AG10803 (cell line): ENCODE measurements at regions not wholly inside any gene's neighbourhood (a gene's known extent, or its start where the extent isn't known, plus 50 kb on each side); places are given as distances from the start of the nearest gene placed in this dataset.
"Not testable (repeated sequence)": the region's sequence is repeated elsewhere in the genome, so short reads cannot be mapped to it uniquely, and the experiment has no call there.

ENCODE experiments used
- DNase-seq: peaks from one replicate; pipeline ENCODE4 v3.0.0; 2010; ENCODE audit warnings: low read depth
- H3K4me3 ChIP-seq: 2 replicates; pipeline ENCODE4 v1.5.1; 2011; ENCODE audit warnings: mild to moderate bottlenecking, low read length, control low read depth
- CTCF ChIP-seq: conservative IDR thresholded peaks from 2 replicates; pipeline ENCODE4 v1.5.1; 2011; ENCODE audit warnings: mild to moderate bottlenecking, low read length, control low read depth, inconsistent platforms

DNA sequence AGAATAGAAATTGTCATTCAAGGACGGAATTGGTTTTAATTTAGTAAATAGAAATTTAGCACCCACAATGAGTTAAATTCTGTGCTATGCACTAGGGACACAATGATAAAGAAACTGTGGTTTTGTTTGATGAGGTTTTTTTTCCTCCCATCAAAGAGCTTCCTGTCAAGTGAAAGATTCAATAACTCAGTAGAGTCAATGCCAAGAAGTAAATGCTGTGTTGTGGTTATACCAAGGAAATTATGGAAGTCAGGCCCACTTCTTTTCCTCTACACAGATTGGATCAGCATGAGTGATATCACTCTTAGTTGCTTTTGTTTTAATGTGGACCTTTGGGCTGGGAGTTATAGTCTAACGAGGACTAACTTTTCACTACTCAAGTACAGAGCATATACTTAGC lies 1269.6 kb upstream of the ADGRL2 start:
- DNase-seq, result no peak

GRCh38 chr1:80529546-80529945 lies 1271.2 kb upstream of the ADGRL2 start:
- DNase-seq, result no peak
- no peak for TF ChIP-seq CTCF
- no peak overlapping the region for H3K4me3 ChIP-seq

More for the DNA sequence above, 1269.6 kb upstream of the ADGRL2 start:
- TF ChIP-seq CTCF, result no peak
- no peak overlapping the region for H3K4me3 ChIP-seq

DNA sequence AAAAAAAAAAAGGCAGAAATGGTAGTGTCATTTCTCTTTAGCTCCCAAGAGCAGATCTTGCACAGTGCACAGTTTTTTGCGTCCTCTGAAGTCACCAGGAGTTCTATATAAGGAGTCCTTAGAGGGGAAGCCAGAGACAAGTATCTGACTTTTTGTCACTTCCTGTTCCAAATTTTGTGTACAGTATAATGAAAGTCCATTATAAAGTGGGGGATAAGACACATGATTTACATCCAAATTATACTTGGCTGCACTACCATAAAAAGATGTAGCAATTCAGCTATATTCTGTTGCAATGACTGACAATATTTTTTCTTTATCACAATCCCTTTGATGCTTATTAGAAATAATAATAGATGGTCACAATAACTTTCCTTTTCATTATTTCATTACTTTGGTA lies 1276.9 kb upstream of the ADGRL2 start:
- no peak overlapping the region for H3K4me3 ChIP-seq
- no peak for DNase-seq
- no peak for TF ChIP-seq CTCF

DNA sequence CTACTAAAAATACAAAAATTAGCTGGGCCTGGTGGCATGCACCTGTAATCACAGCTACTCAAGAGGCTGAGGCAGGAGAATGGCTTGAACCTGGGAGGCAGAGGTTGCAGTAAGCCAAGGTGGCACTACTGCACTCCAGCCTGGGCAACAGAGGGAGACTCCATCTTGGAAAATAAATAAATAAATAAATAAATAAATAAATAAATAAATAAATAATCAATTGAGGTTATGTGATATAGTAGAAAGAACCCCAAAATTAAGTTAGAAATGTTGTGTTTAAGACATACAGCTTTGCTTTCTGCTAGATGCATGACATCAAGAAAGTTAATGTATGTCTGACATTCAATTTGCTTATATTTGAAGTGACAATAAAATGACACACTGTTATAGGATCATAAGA lies 1277.7 kb upstream of the ADGRL2 start:
- not testable (repeated sequence) for H3K4me3 ChIP-seq, DNase-seq

DNA sequence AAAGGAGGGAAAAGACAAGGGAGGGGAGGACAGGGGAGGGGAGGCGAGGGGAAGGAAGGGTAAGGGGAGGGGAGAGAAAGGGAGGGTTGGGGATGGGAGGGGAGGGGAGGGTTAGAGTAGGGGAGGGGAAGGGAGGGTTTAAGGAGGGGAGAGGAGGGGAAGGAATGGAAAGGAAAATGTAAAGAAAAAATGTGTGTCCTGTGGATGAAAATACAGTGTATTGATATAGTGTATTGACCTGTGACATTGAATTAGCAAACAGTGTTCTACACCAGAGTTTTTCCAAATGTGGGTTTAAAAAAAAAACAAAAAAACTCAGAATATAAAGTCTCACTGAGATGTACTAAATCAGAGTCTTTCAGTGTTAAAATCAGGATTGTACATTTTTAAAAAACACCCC lies 1279.8 kb upstream of the ADGRL2 start:
- no peak for TF ChIP-seq CTCF
- no peak for DNase-seq
- no peak overlapping the region for H3K4me3 ChIP-seq

DNA sequence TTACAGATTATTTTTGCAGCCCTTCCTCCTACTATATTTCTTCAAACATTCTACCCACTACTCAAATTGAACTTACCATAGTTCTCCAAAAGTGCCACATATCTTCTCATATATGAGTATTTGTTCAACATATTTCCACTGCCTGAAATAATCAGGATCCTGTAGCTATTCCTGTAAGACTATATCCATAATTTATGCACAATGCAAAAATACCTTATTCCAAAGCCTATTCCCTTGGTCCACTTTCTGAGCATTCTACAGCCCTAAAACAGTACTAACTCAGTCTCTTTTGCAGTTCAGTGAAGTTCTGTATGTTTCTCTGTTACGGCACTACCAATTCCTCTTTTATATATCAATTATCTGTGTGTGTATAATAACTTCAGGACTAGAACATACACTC lies 1283.7 kb upstream of the ADGRL2 start:
- no peak overlapping the region for H3K4me3 ChIP-seq
- TF ChIP-seq CTCF, result no peak
- no peak for DNase-seq

- H3K4me3 ChIP-seq, result no peak overlapping the region
- no peak for DNase-seq
- no peak for TF ChIP-seq CTCF
Observed at GRCh38 chr1:80509965-80510522, 1290.7 kb upstream of the ADGRL2 start.

GRCh38 chr1:80506216-80506615 lies 1294.5 kb upstream of the ADGRL2 start:
- no peak for TF ChIP-seq CTCF
- DNase-seq, result no peak

More at GRCh38 chr1:80506216-80506615, 1294.5 kb upstream of the ADGRL2 start:
- H3K4me3 ChIP-seq, result no peak overlapping the region
